ENCODE measurements at regions not wholly inside any gene's neighbourhood (a gene's known extent, or its start where the extent isn't known, plus 50 kb on each side); places are given as distances from the start of the nearest gene placed in this dataset.

- Histone ChIP-seq H3K27me3 (ENCODE audit: control insufficient read depth, insufficient read depth, low read length) (no peaks in the 10 kb centered on the region), H3K36me3 (replicated peaks; ENCODE audit: control insufficient read depth, insufficient read depth, low read length) (no peaks in the 10 kb centered on the region), H3K4me3 (ENCODE audit: insufficient read depth, low read depth, low read length) (no peak overlapping the region)
- no peak for DNase-seq
Observed at GRCh38 chr2:6580982-6581381, 284.7 kb downstream of the CMPK2 start.

DNA sequence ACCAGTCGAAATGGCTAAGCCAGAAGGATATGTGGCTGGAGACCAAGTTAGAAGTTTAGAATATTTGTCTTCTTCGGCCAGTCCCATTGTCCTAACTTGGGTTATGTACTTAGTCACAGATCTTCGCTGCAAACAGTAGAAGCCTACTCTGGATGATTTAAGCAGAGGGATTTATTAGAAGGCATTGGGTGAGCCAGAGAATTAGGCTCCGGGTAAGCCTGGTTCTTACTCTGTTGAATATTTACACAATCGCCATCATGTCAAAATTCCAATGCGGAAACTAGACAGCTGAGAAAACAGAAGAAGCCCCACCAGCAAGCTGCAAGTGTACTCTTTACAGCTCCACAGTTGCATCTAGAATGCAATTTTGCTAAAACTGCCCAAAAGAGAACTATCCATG, 276.6 kb downstream of the CMPK2 start:
- no peak for DNase-seq
- Histone ChIP-seq H3K4me3 (ENCODE audit: insufficient read depth, low read depth, low read length) (no peak overlapping the region), H3K27me3 (ENCODE audit: control insufficient read depth, insufficient read depth, low read length) (no peaks in the 10 kb centered on the region), H3K36me3 (replicated peaks; ENCODE audit: control insufficient read depth, insufficient read depth, low read length) (no peaks in the 10 kb centered on the region)

- H3K4me3 ChIP-seq (ENCODE audit: insufficient read depth, low read depth, low read length) = no peak overlapping the region
- no peak for DNase-seq
- H3K27me3 ChIP-seq (ENCODE audit: control insufficient read depth, insufficient read depth, low read length) = no peaks in the 10 kb centered on the region
- H3K36me3 ChIP-seq (replicated peaks; ENCODE audit: control insufficient read depth, insufficient read depth, low read length) = no peaks in the 10 kb centered on the region
Observed at GRCh38 chr2:6590442-6590841, 275.3 kb downstream of the CMPK2 start.

- H3K4me3 ChIP-seq (ENCODE audit: insufficient read depth, low read depth, low read length) = no peak overlapping the region
- no peak for DNase-seq
- H3K27me3 ChIP-seq (ENCODE audit: control insufficient read depth, insufficient read depth, low read length) = no peaks in the 10 kb centered on the region
- no peaks in the 10 kb centered on the region for H3K36me3 ChIP-seq (replicated peaks; ENCODE audit: control insufficient read depth, insufficient read depth, low read length)
Observed at GRCh38 chr2:6602471-6602870, 263.2 kb downstream of the CMPK2 start.

DNA sequence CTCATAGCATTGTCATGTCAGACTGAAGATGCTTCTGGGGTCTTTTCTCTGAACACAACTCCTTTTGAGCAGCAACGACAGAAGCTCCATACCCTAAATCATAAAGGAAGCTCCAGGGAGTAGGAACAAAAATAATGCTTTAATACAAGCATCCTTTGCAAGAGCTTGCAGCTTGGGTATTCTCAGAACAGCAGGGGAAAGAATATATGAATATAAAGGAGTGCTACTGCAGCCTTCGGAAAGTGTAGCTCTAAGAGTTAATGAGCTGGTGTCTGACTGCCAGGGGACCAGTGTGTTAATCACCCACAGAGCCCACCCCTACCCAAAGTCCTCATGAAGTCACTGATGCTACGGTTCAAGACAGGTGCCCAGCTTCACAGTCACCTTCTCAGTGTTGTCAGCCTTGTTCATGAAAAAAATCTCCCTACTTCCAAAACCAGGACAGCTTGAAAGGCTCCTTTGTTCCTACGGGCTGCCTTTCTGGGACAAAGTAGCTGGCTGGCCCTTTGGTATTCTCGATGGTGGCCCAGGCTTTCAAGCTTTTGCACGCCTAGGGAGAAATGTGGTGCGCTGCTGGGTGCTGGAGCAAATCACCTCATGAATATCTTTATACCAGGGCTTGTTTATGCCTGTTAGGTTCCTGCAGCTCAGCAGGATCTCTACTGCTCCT, 259.7 kb downstream of the CMPK2 start:
- no peak for DNase-seq
- Histone ChIP-seq H3K4me3 (ENCODE audit: insufficient read depth, low read depth, low read length) (no peak overlapping the region), H3K27me3 (ENCODE audit: control insufficient read depth, insufficient read depth, low read length) (no peaks in the 10 kb centered on the region), H3K36me3 (replicated peaks; ENCODE audit: control insufficient read depth, insufficient read depth, low read length) (no peaks in the 10 kb centered on the region)

DNA sequence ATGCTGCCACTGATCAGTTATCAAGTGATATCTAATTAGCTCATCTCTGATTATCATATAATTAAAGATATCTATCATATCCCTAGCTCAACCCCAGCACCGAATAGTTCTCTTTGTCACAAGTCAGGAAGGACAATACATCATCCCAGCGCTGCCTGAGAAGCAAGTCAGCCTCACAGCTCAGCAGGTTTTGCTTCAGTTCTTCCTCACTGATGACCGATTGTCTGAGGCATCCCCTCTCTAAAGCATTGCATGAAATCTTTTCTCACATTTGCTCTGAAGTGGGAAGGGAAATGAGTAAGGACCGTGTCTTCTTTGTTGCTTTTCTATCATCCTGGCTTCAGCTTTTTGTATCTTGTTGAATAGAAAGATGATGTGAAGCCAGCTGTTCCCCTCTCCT, 247.9 kb downstream of the CMPK2 start:
- DNase-seq = no peak
- Histone ChIP-seq H3K4me3 (ENCODE audit: insufficient read depth, low read depth, low read length) (no peak overlapping the region), H3K36me3 (replicated peaks; ENCODE audit: control insufficient read depth, insufficient read depth, low read length) (no peaks in the 10 kb centered on the region), H3K27me3 (ENCODE audit: control insufficient read depth, insufficient read depth, low read length) (no peaks in the 10 kb centered on the region)

DNA sequence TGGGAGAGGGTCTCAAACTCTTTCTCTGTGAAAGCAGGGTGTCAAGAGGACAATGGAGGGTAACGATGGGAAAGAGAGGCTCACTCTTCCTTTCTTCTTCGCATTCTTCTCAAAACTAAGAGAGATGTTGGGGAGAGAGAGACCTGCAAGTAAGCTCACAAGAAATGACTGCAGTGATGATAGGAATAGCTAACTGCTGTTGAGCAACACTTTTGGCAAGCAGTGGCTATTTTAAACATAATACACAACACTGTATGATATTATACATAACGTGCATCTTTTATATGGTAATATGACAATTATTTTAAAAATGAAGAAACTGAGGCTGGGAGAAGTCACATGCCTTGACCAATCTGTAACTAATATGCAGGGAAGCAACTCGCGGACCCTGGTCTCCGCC, 247.5 kb downstream of the CMPK2 start:
- no peaks in the 10 kb centered on the region for H3K36me3 ChIP-seq (replicated peaks; ENCODE audit: control insufficient read depth, insufficient read depth, low read length)

DNA sequence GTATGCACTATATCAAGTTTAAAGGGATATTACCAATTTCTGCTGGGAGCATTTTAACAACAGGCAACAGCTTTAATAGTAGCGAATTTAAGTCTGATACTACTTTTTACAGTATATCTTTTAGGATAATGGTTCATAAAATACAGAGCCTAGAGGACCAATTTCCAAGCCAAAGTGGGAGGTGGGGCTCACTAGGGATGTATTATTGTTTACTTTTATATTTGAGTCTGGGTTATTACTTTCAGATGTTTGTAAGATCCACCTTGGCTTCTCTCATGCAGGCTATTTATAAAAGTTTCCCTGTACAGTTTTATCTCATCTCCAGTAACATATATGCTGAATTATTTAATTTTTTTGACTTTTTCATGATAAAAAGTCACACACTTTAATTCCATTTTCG, 242.0 kb downstream of the CMPK2 start:
- Histone ChIP-seq H3K36me3 (replicated peaks; ENCODE audit: control insufficient read depth, insufficient read depth, low read length) (no peaks in the 10 kb centered on the region), H3K4me3 (ENCODE audit: insufficient read depth, low read depth, low read length) (no peak overlapping the region), H3K27me3 (ENCODE audit: control insufficient read depth, insufficient read depth, low read length) (no peaks in the 10 kb centered on the region)
- no peak for DNase-seq

More for the DNA sequence above, 247.5 kb downstream of the CMPK2 start:
- Histone ChIP-seq H3K27me3 (ENCODE audit: control insufficient read depth, insufficient read depth, low read length) (no peaks in the 10 kb centered on the region), H3K4me3 (ENCODE audit: insufficient read depth, low read depth, low read length) (no peak overlapping the region)
- no peak for DNase-seq

- no peak overlapping the region for H3K4me3 ChIP-seq (ENCODE audit: insufficient read depth, low read depth, low read length)
- no peak for DNase-seq
- H3K27me3 ChIP-seq (ENCODE audit: control insufficient read depth, insufficient read depth, low read length) = no peaks in the 10 kb centered on the region
- no peaks in the 10 kb centered on the region for H3K36me3 ChIP-seq (replicated peaks; ENCODE audit: control insufficient read depth, insufficient read depth, low read length)
Observed at GRCh38 chr2:6626401-6627012, 239.2 kb downstream of the CMPK2 start.

DNA sequence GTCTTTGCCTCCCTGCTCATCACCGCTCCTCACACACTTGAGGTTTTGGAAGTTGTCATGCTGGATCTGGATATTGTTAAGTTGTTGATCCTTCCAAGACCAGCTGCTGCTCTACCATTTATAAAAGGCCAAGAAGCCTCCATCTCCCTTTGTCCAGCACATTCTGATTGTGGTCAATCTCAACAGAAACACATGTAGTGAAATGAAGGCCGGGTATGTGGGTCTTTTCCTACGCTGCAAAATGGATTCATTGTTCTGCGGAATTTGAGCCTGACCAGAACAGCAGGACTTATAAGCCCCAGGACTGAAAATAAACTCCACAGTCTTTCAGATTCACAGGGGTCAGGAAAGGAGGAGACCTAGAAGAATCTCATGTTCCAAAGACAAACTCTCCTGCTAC, 238.4 kb downstream of the CMPK2 start:
- H3K27me3 ChIP-seq (ENCODE audit: control insufficient read depth, insufficient read depth, low read length) = no peaks in the 10 kb centered on the region
- H3K36me3 ChIP-seq (replicated peaks; ENCODE audit: control insufficient read depth, insufficient read depth, low read length) = no peaks in the 10 kb centered on the region
- no peak for DNase-seq
- no peak overlapping the region for H3K4me3 ChIP-seq (ENCODE audit: insufficient read depth, low read depth, low read length)

DNA sequence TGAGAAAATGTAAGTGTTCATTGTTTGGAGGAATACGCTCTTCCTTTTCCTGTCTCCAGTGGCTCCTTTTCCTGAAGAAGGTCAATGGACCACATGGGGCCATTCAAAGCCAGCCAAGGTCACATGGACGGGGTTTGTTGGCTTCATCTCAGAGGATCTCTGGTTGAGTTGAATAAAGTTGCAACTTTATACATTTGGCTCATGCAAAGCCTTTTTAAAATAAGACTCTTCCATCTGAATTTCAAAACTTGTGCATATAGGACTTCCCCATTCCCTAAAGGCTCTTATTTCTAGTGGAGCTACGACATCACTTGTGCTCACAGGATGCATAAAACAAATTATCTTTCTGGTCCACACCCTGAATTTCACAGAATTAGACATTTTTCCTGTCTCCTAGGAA, 235.5 kb downstream of the CMPK2 start:
- no peaks in the 10 kb centered on the region for H3K36me3 ChIP-seq (replicated peaks; ENCODE audit: control insufficient read depth, insufficient read depth, low read length)
- no peak for DNase-seq
- H3K27me3 ChIP-seq (ENCODE audit: control insufficient read depth, insufficient read depth, low read length) = no peaks in the 10 kb centered on the region
- no peak overlapping the region for H3K4me3 ChIP-seq (ENCODE audit: insufficient read depth, low read depth, low read length)

DNA sequence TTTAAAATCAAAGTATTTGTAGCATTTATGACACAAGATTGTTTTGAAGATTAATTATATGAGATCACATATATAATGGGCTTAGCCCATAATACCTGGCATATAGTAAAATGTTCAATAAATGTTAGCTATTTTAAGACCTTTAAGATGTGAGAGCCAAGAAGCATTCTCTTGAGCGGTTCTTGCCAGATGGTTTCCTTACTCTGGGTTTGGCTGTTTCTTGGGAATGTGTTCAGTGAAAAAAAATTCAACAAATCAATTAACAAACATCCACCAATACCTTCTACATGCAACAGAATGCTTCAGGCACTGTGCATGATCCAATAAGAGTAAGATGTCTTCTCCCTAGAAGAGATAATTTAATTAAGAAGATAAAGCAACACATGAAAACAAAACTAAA, 230.4 kb downstream of the CMPK2 start:
- H3K4me3 ChIP-seq (ENCODE audit: insufficient read depth, low read depth, low read length) = no peak overlapping the region
- no peaks in the 10 kb centered on the region for H3K36me3 ChIP-seq (replicated peaks; ENCODE audit: control insufficient read depth, insufficient read depth, low read length)
- no peaks in the 10 kb centered on the region for H3K27me3 ChIP-seq (ENCODE audit: control insufficient read depth, insufficient read depth, low read length)
- no peak for DNase-seq

GRCh38 chr2:6637330-6637729, 228.4 kb downstream of the CMPK2 start:
- no peak for DNase-seq
- Histone ChIP-seq H3K36me3 (replicated peaks; ENCODE audit: control insufficient read depth, insufficient read depth, low read length) (no peaks in the 10 kb centered on the region), H3K27me3 (ENCODE audit: control insufficient read depth, insufficient read depth, low read length) (no peaks in the 10 kb centered on the region), H3K4me3 (ENCODE audit: insufficient read depth, low read depth, low read length) (no peak overlapping the region)

DNA sequence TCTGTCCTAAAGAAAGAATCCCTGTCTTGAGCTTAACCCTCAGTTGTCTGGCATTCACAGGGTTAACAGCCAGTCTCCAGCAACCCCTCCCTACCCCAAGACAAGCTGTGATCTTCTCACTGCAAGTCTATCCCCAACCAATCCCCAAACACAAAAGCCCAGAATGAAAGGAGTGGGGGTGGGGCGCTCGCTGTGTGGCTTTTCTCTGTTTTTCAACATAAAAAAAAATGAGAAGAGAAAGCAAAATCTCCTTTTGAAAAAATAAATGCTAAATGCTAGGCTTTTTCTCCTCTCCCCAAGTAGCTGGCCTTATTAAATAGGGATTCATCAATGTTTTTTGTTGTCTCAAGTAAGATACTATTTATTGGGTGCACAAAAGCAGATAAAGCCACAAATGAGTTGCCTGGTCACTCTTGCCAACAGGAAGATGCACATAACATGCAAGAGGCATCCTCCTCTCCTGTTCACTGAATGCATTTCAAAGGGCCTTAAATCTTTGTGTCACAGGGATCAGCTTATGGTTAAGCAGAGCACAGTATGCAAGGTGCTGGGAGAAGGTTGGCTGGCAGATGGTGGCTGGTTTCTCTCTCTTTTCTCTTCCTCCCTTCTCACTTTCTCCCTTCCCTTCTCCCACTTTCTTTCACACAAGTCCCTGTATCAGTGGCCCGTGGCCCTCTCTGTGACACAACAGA, 225.6 kb downstream of the CMPK2 start:
- H3K4me3 ChIP-seq (ENCODE audit: insufficient read depth, low read depth, low read length) = no peak overlapping the region
- DNase-seq = peak; percentile 73
- no peaks in the 10 kb centered on the region for H3K27me3 ChIP-seq (ENCODE audit: control insufficient read depth, insufficient read depth, low read length)
- H3K36me3 ChIP-seq (replicated peaks; ENCODE audit: control insufficient read depth, insufficient read depth, low read length) = no peaks in the 10 kb centered on the region

GRCh38 chr2:6640621-6641015, 225.1 kb downstream of the CMPK2 start:
- no peaks in the 10 kb centered on the region for H3K27me3 ChIP-seq (ENCODE audit: control insufficient read depth, insufficient read depth, low read length)
- no peak for DNase-seq
- H3K36me3 ChIP-seq (replicated peaks; ENCODE audit: control insufficient read depth, insufficient read depth, low read length) = no peaks in the 10 kb centered on the region
- no peak overlapping the region for H3K4me3 ChIP-seq (ENCODE audit: insufficient read depth, low read depth, low read length)
